Activated effector memory CD4-positive, alpha-beta T cell treated with anti-CD3 and anti-CD28 coated beads, Interleukin-2, amount 50 U/mL, for 16 hours (primary cell): ENCODE measurements at regions not wholly inside any gene's neighbourhood (a gene's known extent, or its start where the extent isn't known, plus 50 kb on each side); places are given as distances from the start of the nearest gene placed in this dataset.
"Not testable (repeated sequence)": the region's sequence is repeated elsewhere in the genome, so short reads cannot be mapped to it uniquely, and the experiment has no call there.

ENCODE experiments used
- DNase-seq: peaks from one replicate; pipeline ENCODE4 v3.0.0-alpha.2; 2020

DNA sequence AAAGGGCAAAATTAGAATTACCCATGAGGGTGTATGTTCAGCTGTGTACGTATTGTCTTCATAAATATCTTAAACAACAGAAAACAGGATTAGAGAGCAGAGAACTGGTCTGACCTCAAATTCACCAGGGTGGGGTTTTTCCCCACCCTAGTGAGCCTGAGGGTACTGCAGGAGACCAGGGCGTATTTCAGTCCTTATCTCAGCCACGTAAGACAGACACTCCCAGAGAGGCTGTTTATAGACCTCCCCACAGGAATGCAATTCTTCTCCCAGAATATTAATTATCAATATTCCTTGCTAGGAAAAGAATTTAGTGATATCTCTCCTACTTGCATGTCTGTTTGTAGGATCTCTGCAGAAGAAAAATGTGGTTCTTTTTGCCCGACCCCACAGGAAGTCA, 128.8 kb downstream of the PCDH10 start:
- not testable (repeated sequence) for DNase-seq

GRCh38 chr4:133275246-133275645, 126.2 kb downstream of the PCDH10 start:
- DNase-seq: no peak

- DNase-seq: no peak
Measured at GRCh38 chr4:133273401-133273800, 124.3 kb downstream of the PCDH10 start.

DNA sequence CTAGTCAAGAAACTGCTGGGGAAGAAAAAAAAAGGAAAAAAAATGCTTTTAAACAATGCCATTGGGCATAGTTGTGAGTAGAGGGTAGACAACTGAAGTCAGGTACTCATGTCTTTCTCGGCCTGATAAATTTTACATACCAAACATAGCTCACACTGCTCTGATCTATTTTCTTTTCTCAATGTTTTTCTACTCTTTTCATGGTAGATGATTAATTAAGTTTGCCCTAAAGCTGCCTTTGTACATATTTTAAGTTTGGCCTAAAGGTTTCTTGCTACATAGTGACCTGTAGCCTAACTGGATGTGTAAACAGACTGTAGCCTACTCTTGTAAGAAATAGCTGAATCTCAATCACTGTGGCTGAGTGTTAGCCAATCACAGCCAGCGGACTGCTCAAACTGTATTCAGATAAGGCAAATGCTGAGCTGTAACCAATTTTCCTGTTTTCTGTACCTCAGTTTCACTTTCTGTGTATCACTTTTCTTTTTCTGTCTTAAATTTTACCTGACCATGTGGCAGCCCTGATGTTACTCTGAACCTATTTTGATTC, 121.0 kb downstream of the PCDH10 start:
- no peak for DNase-seq

DNA sequence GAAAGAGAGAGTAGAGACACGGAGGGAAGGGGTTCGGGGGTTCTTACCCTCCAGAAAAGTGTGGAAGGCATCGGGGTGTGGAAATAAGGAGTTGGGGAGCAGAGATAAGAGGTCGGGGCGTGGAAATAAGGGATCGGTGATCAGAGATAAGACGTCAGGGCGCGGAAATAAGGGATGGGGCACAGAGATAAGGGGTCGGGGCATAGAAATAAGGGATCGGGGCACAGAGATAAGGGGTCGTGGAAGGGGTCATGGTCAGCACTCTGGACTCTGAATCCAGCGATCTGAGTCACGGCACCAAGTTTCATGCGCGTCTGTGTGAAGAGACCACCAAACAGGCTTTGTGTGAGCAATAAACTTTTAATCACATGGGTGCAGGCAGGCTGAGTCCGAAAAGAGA, 119.1 kb downstream of the PCDH10 start:
- DNase-seq: no peak

- not testable (repeated sequence) for DNase-seq
Measured at GRCh38 chr4:133267506-133267905, 118.4 kb downstream of the PCDH10 start.

DNA sequence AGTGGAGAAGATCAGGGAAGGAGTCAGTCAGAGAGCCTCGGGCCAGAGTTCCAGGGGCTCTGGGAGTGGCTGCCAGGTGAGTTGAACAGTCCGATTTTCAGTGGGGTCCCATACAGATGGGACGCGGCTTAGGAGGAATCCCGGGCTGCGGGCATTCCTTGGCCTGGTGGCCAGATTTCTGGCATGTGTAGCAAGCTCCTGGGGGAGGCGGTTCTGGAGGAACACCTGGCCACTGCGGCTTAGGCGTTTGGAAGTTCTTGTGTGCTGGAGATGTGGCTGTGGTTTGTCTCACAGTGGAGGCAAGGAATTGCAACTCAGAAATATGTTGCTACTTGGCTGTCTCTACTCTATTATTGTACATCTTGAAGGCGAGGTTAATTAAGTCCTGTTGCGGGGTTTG, 117.9 kb downstream of the PCDH10 start:
- not testable (repeated sequence) for DNase-seq

DNA sequence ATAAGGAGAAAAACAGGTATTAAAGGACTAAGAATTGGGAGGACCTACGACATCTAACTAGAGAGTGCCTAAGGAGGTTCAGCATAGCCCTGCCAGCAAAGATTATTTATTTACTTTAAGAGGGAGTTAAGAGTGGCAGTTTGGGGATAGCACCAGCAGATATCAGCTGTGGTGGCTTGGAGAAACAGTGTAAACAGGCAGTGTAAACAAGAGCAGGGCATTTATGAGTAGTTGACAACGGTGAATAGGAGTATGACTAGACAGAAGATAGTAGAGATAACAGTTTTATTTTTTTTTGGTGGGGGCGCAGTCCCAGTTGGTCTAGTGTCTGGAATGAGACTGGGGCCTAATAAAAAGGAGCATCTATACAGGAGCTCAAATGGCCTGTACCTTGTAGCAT, 115.2 kb downstream of the PCDH10 start:
- DNase-seq: not testable (repeated sequence)

- DNase-seq: no peak
Measured at GRCh38 chr4:133263104-133263503, 114.0 kb downstream of the PCDH10 start.

- DNase-seq: no peak
Measured at GRCh38 chr4:133247861-133248260, 98.8 kb downstream of the PCDH10 start.

DNA sequence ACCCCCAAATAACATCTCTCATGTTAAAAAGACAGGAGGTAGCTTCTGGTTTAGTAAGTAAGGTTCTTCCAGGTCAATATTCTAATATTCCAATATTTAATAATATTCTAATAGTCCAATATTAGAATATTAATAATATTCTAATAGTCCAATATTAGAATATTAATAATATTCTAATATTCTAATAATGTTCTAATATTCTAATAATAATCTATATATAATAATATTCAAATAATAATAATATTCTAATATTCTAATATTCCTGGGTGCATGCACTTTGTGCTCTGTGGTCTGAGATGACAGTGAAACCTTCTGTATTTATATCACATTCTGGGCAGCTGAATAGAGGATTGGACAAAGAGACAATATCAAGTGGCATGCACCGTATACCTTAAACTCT, 96.1 kb downstream of the PCDH10 start:
- DNase-seq: no peak
